Muscle layer of duodenum (tissue), 2 donors: ENCODE measurements at regions not wholly inside any gene's neighbourhood (a gene's known extent, or its start where the extent isn't known, plus 50 kb on each side); places are given as distances from the start of the nearest gene placed in this dataset.

ENCODE experiments used
- H3K27ac ChIP-seq: one replicate; pipeline ENCODE4 v1.7.0; 2013; ENCODE audit warnings: mild to moderate bottlenecking, low read length
- H3K27me3 ChIP-seq: one replicate; pipeline ENCODE4 v1.7.0; 2013; ENCODE audit warnings: low read depth, mild to moderate bottlenecking, control low read depth, low read length
- H3K36me3 ChIP-seq, 2 donors: one replicate each; pipeline ENCODE4 v1.7.0; 2013; ENCODE audit warnings: low read length in 2 of 2, control low read depth in 1 of 2, mild to moderate bottlenecking in 1 of 2; ENCODE audit not compliant: insufficient read depth in 2 of 2, control insufficient read depth in 1 of 2
- H3K4me1 ChIP-seq, 2 donors: one replicate each; pipeline ENCODE4 v1.7.0; 2013; ENCODE audit warnings: low read length in 2 of 2, mild to moderate bottlenecking in 2 of 2, control low read depth in 1 of 2, moderate library complexity in 1 of 2; ENCODE audit not compliant: insufficient read depth in 2 of 2, control insufficient read depth in 1 of 2
- H3K4me3 ChIP-seq, 2 donors: one replicate each; pipeline ENCODE4 v1.7.0; 2013; ENCODE audit warnings: low read length in 2 of 2, low read depth in 1 of 2, mild to moderate bottlenecking in 1 of 2
- H3K9me3 ChIP-seq, 2 donors: one replicate each; pipeline ENCODE4 v1.7.0; 2013; ENCODE audit warnings: low read length in 2 of 2, control low read depth in 1 of 2, mild to moderate bottlenecking in 1 of 2; ENCODE audit not compliant: control insufficient read depth in 1 of 2
- donor health status: healthy.

- Histone ChIP-seq H3K4me3 (no peak overlapping the region), H3K9me3 (no peaks in the 10 kb centered on the region), H3K27me3 (no peaks in the 10 kb centered on the region), H3K27ac (no peak overlapping the region), H3K36me3 (no peaks in the 10 kb centered on the region), H3K4me1 (no peaks in the 10 kb centered on the region)
These were observed 59.9 kb downstream of the BMP4 start for GRCh38 chr14:53896726-53897125.

- no peak overlapping the region for H3K4me3 ChIP-seq
- H3K27me3 ChIP-seq, result no peaks in the 10 kb centered on the region
- H3K9me3 ChIP-seq, result no peaks in the 10 kb centered on the region
- no peaks in the 10 kb centered on the region for H3K4me1 ChIP-seq
- H3K27ac ChIP-seq, result no peak overlapping the region
- no peaks in the 10 kb centered on the region for H3K36me3 ChIP-seq
These were observed 62.2 kb downstream of the BMP4 start for GRCh38 chr14:53894456-53894855.

GRCh38 chr14:53893374-53893773, 63.3 kb downstream of the BMP4 start:
- no peak overlapping the region for H3K4me3 ChIP-seq
- H3K27me3 ChIP-seq, result no peaks in the 10 kb centered on the region
- H3K4me1 ChIP-seq, result no peaks in the 10 kb centered on the region
- H3K9me3 ChIP-seq, result no peaks in the 10 kb centered on the region
- no peaks in the 10 kb centered on the region for H3K36me3 ChIP-seq
- no peak overlapping the region for H3K27ac ChIP-seq

- Histone ChIP-seq H3K27ac (no peak overlapping the region), H3K36me3 (no peaks in the 10 kb centered on the region), H3K9me3 (no peaks in the 10 kb centered on the region), H3K27me3 (no peaks in the 10 kb centered on the region), H3K4me1 (no peaks in the 10 kb centered on the region), H3K4me3 (no peak overlapping the region)
These were observed 66.0 kb downstream of the BMP4 start for GRCh38 chr14:53890611-53891101.

GRCh38 chr14:53888535-53889386, 67.9 kb downstream of the BMP4 start:
- H3K27me3 ChIP-seq, result no peaks in the 10 kb centered on the region
- H3K36me3 ChIP-seq, result no peaks in the 10 kb centered on the region
- no peak overlapping the region for H3K4me3 ChIP-seq
- H3K4me1 ChIP-seq, result no peaks in the 10 kb centered on the region
- no peaks in the 10 kb centered on the region for H3K9me3 ChIP-seq
- H3K27ac ChIP-seq, result peak overlapping the region; percentile 35

- no peak overlapping the region for H3K4me3 ChIP-seq
- no peaks in the 10 kb centered on the region for H3K4me1 ChIP-seq
- H3K36me3 ChIP-seq, result no peaks in the 10 kb centered on the region
- H3K27me3 ChIP-seq, result no peaks in the 10 kb centered on the region
- H3K27ac ChIP-seq, result no peak overlapping the region
- no peaks in the 10 kb centered on the region for H3K9me3 ChIP-seq
These were observed 71.4 kb downstream of the BMP4 start for GRCh38 chr14:53885136-53885640.

GRCh38 chr14:53884601-53885000, 72.0 kb downstream of the BMP4 start:
- Histone ChIP-seq H3K27me3 (no peaks in the 10 kb centered on the region), H3K9me3 (no peaks in the 10 kb centered on the region), H3K36me3 (no peaks in the 10 kb centered on the region), H3K27ac (no peak overlapping the region), H3K4me3 (no peak overlapping the region), H3K4me1 (no peaks in the 10 kb centered on the region)

- H3K9me3 ChIP-seq, result no peaks in the 10 kb centered on the region
- no peak overlapping the region for H3K27ac ChIP-seq
- H3K27me3 ChIP-seq, result no peaks in the 10 kb centered on the region
- H3K36me3 ChIP-seq, result no peaks in the 10 kb centered on the region
- no peaks in the 10 kb centered on the region for H3K4me1 ChIP-seq
- H3K4me3 ChIP-seq, result no peak overlapping the region
These were observed 72.9 kb downstream of the BMP4 start for GRCh38 chr14:53883739-53884138.

- Histone ChIP-seq H3K9me3 (no peaks in the 10 kb centered on the region), H3K4me3 (no peak overlapping the region), H3K27ac (no peak overlapping the region), H3K27me3 (no peaks in the 10 kb centered on the region), H3K4me1 (no peaks in the 10 kb centered on the region), H3K36me3 (no peaks in the 10 kb centered on the region)
These were observed 73.9 kb downstream of the BMP4 start for GRCh38 chr14:53882684-53883083.

- H3K4me3 ChIP-seq, result no peak overlapping the region
- H3K36me3 ChIP-seq, result no peaks in the 10 kb centered on the region
- H3K4me1 ChIP-seq, result no peaks in the 10 kb centered on the region
- no peak overlapping the region for H3K27ac ChIP-seq
- no peaks in the 10 kb centered on the region for H3K27me3 ChIP-seq
- no peaks in the 10 kb centered on the region for H3K9me3 ChIP-seq
These were observed 74.7 kb downstream of the BMP4 start for GRCh38 chr14:53881921-53882320.

GRCh38 chr14:53881161-53881871, 75.3 kb downstream of the BMP4 start:
- Histone ChIP-seq H3K4me1 (no peaks in the 10 kb centered on the region), H3K27ac (no peak overlapping the region), H3K9me3 (no peaks in the 10 kb centered on the region), H3K4me3 (no peak overlapping the region), H3K27me3 (no peaks in the 10 kb centered on the region), H3K36me3 (no peaks in the 10 kb centered on the region)
